ENCODE measurements at regions not wholly inside any gene's neighbourhood (a gene's known extent, or its start where the extent isn't known, plus 50 kb on each side); places are given as distances from the start of the nearest gene placed in this dataset.

GRCh38 chr15:47434596-47434995 is 282.7 kb upstream of the SEMA6D start:
- FAIRE-seq = no peak
- no peak overlapping the region for H3K27ac ChIP-seq (ENCODE audit: low read depth, low read length)
- TF ChIP-seq EP300 (IDR thresholded peaks at IDR 0.05; ENCODE audit: borderline replicate concordance in 1 of 2, low read depth in 2 of 2, low read length in 2 of 2) (no peak), CBX8 (IDR thresholded peaks at IDR 0.05; ENCODE audit: borderline replicate concordance, low read depth, low read length) (no peak), SIX5 (IDR thresholded peaks at IDR 0.05; ENCODE audit: low read depth, low read length) (no peak), TAF7 (optimal IDR thresholded peaks at IDR 0.05; ENCODE audit: borderline replicate concordance, low read depth, low read length) (no peak), CTCF (IDR thresholded peaks at IDR 0.05; ENCODE audit: control extremely low read depth in 1 of 3, insufficient read depth in 1 of 3, low read depth in 1 of 3, low read length in 3 of 3) (no peak), JUN (IDR thresholded peaks at IDR 0.05; ENCODE audit: low read depth, low read length) (no peak), KDM4A (IDR thresholded peaks at IDR 0.05; ENCODE audit: low read depth, low read length, severe bottlenecking) (no peak), SIRT6 (IDR thresholded peaks at IDR 0.05; ENCODE audit: low read length) (no peak), CTBP2 (IDR thresholded peaks at IDR 0.05; ENCODE audit: borderline replicate concordance, insufficient read depth, insufficient read length, low read length) (no peak), SP4 (IDR thresholded peaks at IDR 0.05; ENCODE audit: low read length) (no peak), SUZ12 (IDR thresholded peaks at IDR 0.05; ENCODE audit: low read length) (no peak), BCL11A (IDR thresholded peaks at IDR 0.05; ENCODE audit: low read depth in 2 of 2, low read length in 2 of 2) (no peak)

More at GRCh38 chr15:47434596-47434995, 282.7 kb upstream of the SEMA6D start:
- Histone ChIP-seq H3K23me2 (ENCODE audit: low read depth, low read length) (no peaks in the 10 kb centered on the region), H3K18ac (ENCODE audit: extremely low read depth, low read length) (no peak overlapping the region), H3K14ac (ENCODE audit: insufficient read length) (no peak overlapping the region), H3K4me1 (replicated peaks in 1 of 4; ENCODE audit: control insufficient read depth in 3 of 4, insufficient read depth in 4 of 4, low read length in 3 of 4) (no peaks in the 10 kb centered on the region), H4K5ac (ENCODE audit: insufficient read length, low read depth, low read length) (no peak overlapping the region), H2BK5ac (ENCODE audit: low read depth, low read length) (no peak overlapping the region), H2BK15ac (ENCODE audit: low read length) (no peak overlapping the region), H3K9ac (replicated peaks in 1 of 4; ENCODE audit: extremely low read depth in 1 of 4, low read depth in 3 of 4, low read length in 3 of 4) (no peak overlapping the region), H3K79me2 (ENCODE audit: control insufficient read depth in 1 of 2, insufficient read depth in 2 of 2, low read length in 2 of 2) (no peaks in the 10 kb centered on the region), H3K9me3 (ENCODE audit: insufficient read depth in 2 of 2, low read depth in 1 of 2, low read length in 1 of 2) (no peaks in the 10 kb centered on the region), H3K79me1 (ENCODE audit: low read depth, low read length) (no peaks in the 10 kb centered on the region), H3K36me3 (ENCODE audit: control insufficient read depth in 2 of 4, insufficient read depth in 4 of 4, low read length in 3 of 4) (no peaks in the 10 kb centered on the region), H4K91ac (replicated peaks; ENCODE audit: insufficient read length, low read length) (no peak overlapping the region), H3K4me3 (ENCODE audit: extremely low read depth in 1 of 4, insufficient read depth in 2 of 4, low read depth in 3 of 4, low read length in 4 of 4) (no peak overlapping the region), H2BK12ac (ENCODE audit: low read depth, low read length) (no peak overlapping the region), H3K27me3 (replicated peaks in 1 of 4; ENCODE audit: control insufficient read depth in 3 of 4, extremely low read depth in 1 of 4, insufficient read depth in 3 of 4, low read length in 3 of 4) (no peaks in the 10 kb centered on the region), H3K56ac (replicated peaks; ENCODE audit: insufficient read length, low read depth, low read length) (no peak overlapping the region), H2BK20ac (ENCODE audit: low read length) (no peak overlapping the region), H4K20me1 (replicated peaks in 1 of 2; ENCODE audit: control insufficient read depth in 1 of 2, insufficient read depth in 2 of 2, low read length in 2 of 2) (no peaks in the 10 kb centered on the region), H2AFZ (ENCODE audit: low read length) (no peak overlapping the region), H3K23ac (ENCODE audit: insufficient read length) (no peak overlapping the region), H2BK120ac (replicated peaks; ENCODE audit: low read depth, low read length) (no peak overlapping the region), H3K4ac (replicated peaks; ENCODE audit: insufficient read length, low read depth, low read length) (no peak overlapping the region), H4K8ac (ENCODE audit: extremely low read depth, insufficient read depth, low read length) (no peak overlapping the region), H3K4me2 (ENCODE audit: insufficient read depth in 1 of 2, low read depth in 2 of 2, low read length in 2 of 2) (no peak overlapping the region), H2AK5ac (ENCODE audit: low read depth, low read length) (no peak overlapping the region)
- DNase-seq (ENCODE audit: low read depth in 1 of 2, low spot score in 2 of 2) = no peak
- 91% methylated on average over 2 of the region's 2 CpGs; no CpG with 5 or more reads in 1 of the 2 experiments for WGBS, 2 experiments (ENCODE audit: extremely low coverage in 1 of 2, insufficient coverage in 1 of 2, insufficient read length in 1 of 2, insufficient replicate concordance in 2 of 2, low coverage in 1 of 2, low lambda C conversion rate in 2 of 2, missing lambda C conversion rate in 1 of 2)
- ChIA-PET POLR2A (ENCODE audit: partially characterized antibody) (no interaction called here), CTCF (ENCODE audit: partially characterized antibody) (interaction anchor here (1.0 kb wide), 1 partner anchor 37 kb away, joined by 4 read pairs; no protein-coding TSS in a partner anchor)

All from H1 (cell line).